ENCODE measurements at regions not wholly inside any gene's neighbourhood (a gene's known extent, or its start where the extent isn't known, plus 50 kb on each side); places are given as distances from the start of the nearest gene placed in this dataset.

- Histone ChIP-seq H3K36me3 (ENCODE audit: control insufficient read depth, insufficient read depth, low read length) (no peaks in the 10 kb centered on the region), H3K4me3 (replicated peaks; ENCODE audit: low read depth, low read length) (no peak overlapping the region), H3K27me3 (replicated peaks; ENCODE audit: control insufficient read depth, insufficient read depth, low read length) (no peaks in the 10 kb centered on the region)
- TF ChIP-seq CTCF (IDR thresholded peaks at IDR 0.05; ENCODE audit: insufficient read depth, low read length, poor library complexity, severe bottlenecking), result no peak
- DNase-seq (ENCODE audit: extremely low read depth, insufficient read length), result no peak
Measured at GRCh38 chr7:21066221-21066620, 279.5 kb upstream of the SP8 start.

GRCh38 chr7:21067216-21067615 lies 280.5 kb upstream of the SP8 start:
- H3K36me3 ChIP-seq (ENCODE audit: control insufficient read depth, insufficient read depth, low read length), result no peaks in the 10 kb centered on the region
- H3K27me3 ChIP-seq (replicated peaks; ENCODE audit: control insufficient read depth, insufficient read depth, low read length), result no peaks in the 10 kb centered on the region
- no peak for TF ChIP-seq CTCF (IDR thresholded peaks at IDR 0.05; ENCODE audit: insufficient read depth, low read length, poor library complexity, severe bottlenecking)
- no peak for DNase-seq (ENCODE audit: extremely low read depth, insufficient read length)
- H3K4me3 ChIP-seq (replicated peaks; ENCODE audit: low read depth, low read length), result no peak overlapping the region

- H3K27me3 ChIP-seq (replicated peaks; ENCODE audit: control insufficient read depth, insufficient read depth, low read length), result no peaks in the 10 kb centered on the region
- no peak overlapping the region for H3K4me3 ChIP-seq (replicated peaks; ENCODE audit: low read depth, low read length)
- DNase-seq (ENCODE audit: extremely low read depth, insufficient read length), result no peak
- no peaks in the 10 kb centered on the region for H3K36me3 ChIP-seq (ENCODE audit: control insufficient read depth, insufficient read depth, low read length)
- no peak for TF ChIP-seq CTCF (IDR thresholded peaks at IDR 0.05; ENCODE audit: insufficient read depth, low read length, poor library complexity, severe bottlenecking)
Measured at GRCh38 chr7:21070571-21071090, 283.9 kb upstream of the SP8 start.

- no peak for DNase-seq (ENCODE audit: extremely low read depth, insufficient read length)
- no peaks in the 10 kb centered on the region for H3K27me3 ChIP-seq (replicated peaks; ENCODE audit: control insufficient read depth, insufficient read depth, low read length)
- H3K4me3 ChIP-seq (replicated peaks; ENCODE audit: low read depth, low read length), result no peak overlapping the region
- TF ChIP-seq CTCF (IDR thresholded peaks at IDR 0.05; ENCODE audit: insufficient read depth, low read length, poor library complexity, severe bottlenecking), result no peak
- H3K36me3 ChIP-seq (ENCODE audit: control insufficient read depth, insufficient read depth, low read length), result no peaks in the 10 kb centered on the region
Measured at GRCh38 chr7:21071561-21072501, 285.1 kb upstream of the SP8 start.

DNA sequence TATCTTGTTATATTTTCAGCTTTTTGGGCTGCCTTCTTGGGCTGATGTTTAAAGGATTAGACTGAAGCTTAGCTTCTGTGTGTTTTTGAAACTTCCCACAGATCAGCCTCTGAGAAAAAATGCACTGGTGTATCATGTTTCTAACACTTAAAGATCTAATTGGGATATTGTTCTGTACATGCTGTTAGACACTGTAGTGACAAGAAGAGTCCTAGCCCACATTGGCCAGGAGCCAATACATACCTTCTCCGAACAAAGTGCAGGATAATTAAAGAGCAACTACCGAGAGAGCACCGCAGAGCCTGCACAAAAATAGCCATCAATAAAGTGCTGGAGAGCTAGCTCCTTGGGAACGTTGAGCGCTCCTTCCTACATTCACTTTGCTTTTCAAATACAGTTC lies 289.4 kb upstream of the SP8 start:
- Histone ChIP-seq H3K27me3 (replicated peaks; ENCODE audit: control insufficient read depth, insufficient read depth, low read length) (no peaks in the 10 kb centered on the region), H3K36me3 (ENCODE audit: control insufficient read depth, insufficient read depth, low read length) (no peaks in the 10 kb centered on the region), H3K4me3 (replicated peaks; ENCODE audit: low read depth, low read length) (no peak overlapping the region)
- TF ChIP-seq CTCF (IDR thresholded peaks at IDR 0.05; ENCODE audit: insufficient read depth, low read length, poor library complexity, severe bottlenecking), result no peak
- no peak for DNase-seq (ENCODE audit: extremely low read depth, insufficient read length)
